ENCODE measurements at regions not wholly inside any gene's neighbourhood (a gene's known extent, or its start where the extent isn't known, plus 50 kb on each side); places are given as distances from the start of the nearest gene placed in this dataset.

GRCh38 chr2:105571445-105571987 lies 172.7 kb upstream of the FHL2 start:
- H3K27me3 ChIP-seq (ENCODE audit: control insufficient read depth, insufficient read depth, low read length) = no peaks in the 10 kb centered on the region
- ATAC-seq = no peak
- peaks cover 3% of the 10 kb centered on the region for H3K4me1 ChIP-seq (ENCODE audit: control insufficient read depth, insufficient read depth, low read length)
- Mint-ChIP-seq H3K4me3 (no peak overlapping the region), H3K27me3 (ENCODE audit: low read depth in 2 of 2) (peaks cover 20 to 22% of the 10 kb centered on the region in 2 donors), H3K9me3 (no peaks in the 10 kb centered on the region), H3K27ac (peak overlapping the region in 1 of 2 donors; percentile 23), H3K36me3 (no peaks in the 10 kb centered on the region), H3K4me1 (peaks cover 0 to 13% of the 10 kb centered on the region in 2 donors)
- intact Hi-C loops (cut with micrococcal nuclease) = no loop called here
- 50% methylated on average over 8 of the region's 9 CpGs for WGBS (ENCODE audit: insufficient coverage)
- H3K4me3 ChIP-seq (ENCODE audit: low read length) = no peak overlapping the region
- no peak for DNase-seq
- no peak overlapping the region for H3K27ac ChIP-seq (ENCODE audit: low read length)
- no peaks in the 10 kb centered on the region for H3K36me3 ChIP-seq (ENCODE audit: control insufficient read depth, insufficient read depth, low read length)
- TF ChIP-seq, protein P1, sequence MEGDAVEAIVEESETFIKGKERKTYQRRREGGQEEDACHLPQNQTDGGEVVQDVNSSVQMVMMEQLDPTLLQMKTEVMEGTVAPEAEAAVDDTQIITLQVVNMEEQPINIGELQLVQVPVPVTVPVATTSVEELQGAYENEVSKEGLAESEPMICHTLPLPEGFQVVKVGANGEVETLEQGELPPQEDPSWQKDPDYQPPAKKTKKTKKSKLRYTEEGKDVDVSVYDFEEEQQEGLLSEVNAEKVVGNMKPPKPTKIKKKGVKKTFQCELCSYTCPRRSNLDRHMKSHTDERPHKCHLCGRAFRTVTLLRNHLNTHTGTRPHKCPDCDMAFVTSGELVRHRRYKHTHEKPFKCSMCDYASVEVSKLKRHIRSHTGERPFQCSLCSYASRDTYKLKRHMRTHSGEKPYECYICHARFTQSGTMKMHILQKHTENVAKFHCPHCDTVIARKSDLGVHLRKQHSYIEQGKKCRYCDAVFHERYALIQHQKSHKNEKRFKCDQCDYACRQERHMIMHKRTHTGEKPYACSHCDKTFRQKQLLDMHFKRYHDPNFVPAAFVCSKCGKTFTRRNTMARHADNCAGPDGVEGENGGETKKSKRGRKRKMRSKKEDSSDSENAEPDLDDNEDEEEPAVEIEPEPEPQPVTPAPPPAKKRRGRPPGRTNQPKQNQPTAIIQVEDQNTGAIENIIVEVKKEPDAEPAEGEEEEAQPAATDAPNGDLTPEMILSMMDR (IDR thresholded peaks at IDR 0.05) = no peak
- no peaks in the 10 kb centered on the region for H3K9me3 ChIP-seq (ENCODE audit: control insufficient read depth, insufficient read depth, low read length)

GRCh38 chr2:105570757-105571156 lies 171.9 kb upstream of the FHL2 start:
- ATAC-seq (no peak), DNase-seq (no peak)
- peaks cover 20 to 22% of the 10 kb centered on the region in 2 donors for H3K27me3 Mint-ChIP-seq (ENCODE audit: low read depth in 2 of 2)
- WGBS (ENCODE audit: insufficient coverage) = 96% methylated on average over 2 of the region's 4 CpGs
- no peaks in the 10 kb centered on the region for H3K9me3 ChIP-seq (ENCODE audit: control insufficient read depth, insufficient read depth, low read length)
- no peaks in the 10 kb centered on the region for H3K36me3 ChIP-seq (ENCODE audit: control insufficient read depth, insufficient read depth, low read length)
- H3K4me1 ChIP-seq (ENCODE audit: control insufficient read depth, insufficient read depth, low read length) = peaks cover 3% of the 10 kb centered on the region
- no peak overlapping the region for H3K4me3 ChIP-seq (ENCODE audit: low read length)
- no peak overlapping the region for H3K27ac ChIP-seq (ENCODE audit: low read length)
- intact Hi-C loops (cut with micrococcal nuclease) = no loop called here
- H3K36me3 Mint-ChIP-seq = no peaks in the 10 kb centered on the region
- peaks cover 0 to 10% of the 10 kb centered on the region in 2 donors for H3K4me1 Mint-ChIP-seq
- no peak overlapping the region for H3K4me3 Mint-ChIP-seq
- TF ChIP-seq, protein P1 (IDR thresholded peaks at IDR 0.05) = no peak
- H3K27me3 ChIP-seq (ENCODE audit: control insufficient read depth, insufficient read depth, low read length) = no peaks in the 10 kb centered on the region
- no peaks in the 10 kb centered on the region for H3K9me3 Mint-ChIP-seq
- no peak overlapping the region for H3K27ac Mint-ChIP-seq

- H3K4me1 ChIP-seq (ENCODE audit: control insufficient read depth, insufficient read depth, low read length) = peaks cover 3% of the 10 kb centered on the region
- no peak for ATAC-seq
- no peaks in the 10 kb centered on the region for H3K36me3 ChIP-seq (ENCODE audit: control insufficient read depth, insufficient read depth, low read length)
- H3K27me3 ChIP-seq (ENCODE audit: control insufficient read depth, insufficient read depth, low read length) = no peaks in the 10 kb centered on the region
- Mint-ChIP-seq H3K4me3 (no peak overlapping the region), H3K27me3 (ENCODE audit: low read depth in 2 of 2) (peaks cover 16 to 22% of the 10 kb centered on the region in 2 donors), H3K9me3 (no peaks in the 10 kb centered on the region), H3K4me1 (peaks cover 0 to 8% of the 10 kb centered on the region in 2 donors), H3K36me3 (no peaks in the 10 kb centered on the region), H3K27ac (no peak overlapping the region)
- no peak overlapping the region for H3K27ac ChIP-seq (ENCODE audit: low read length)
- WGBS (ENCODE audit: insufficient coverage) = 96% methylated on average over 8 of the region's 8 CpGs
- TF ChIP-seq, protein P1 (IDR thresholded peaks at IDR 0.05) = no peak
- DNase-seq = no peak
- no peak overlapping the region for H3K4me3 ChIP-seq (ENCODE audit: low read length)
- intact Hi-C loops (cut with micrococcal nuclease) = no loop called here
- no peaks in the 10 kb centered on the region for H3K9me3 ChIP-seq (ENCODE audit: control insufficient read depth, insufficient read depth, low read length)
Observed at GRCh38 chr2:105570326-105570725, 171.5 kb upstream of the FHL2 start.

GRCh38 chr2:105569606-105570005 lies 170.8 kb upstream of the FHL2 start:
- H3K4me3 ChIP-seq (ENCODE audit: low read length) = no peak overlapping the region
- ATAC-seq = no peak
- Mint-ChIP-seq H3K4me3 (no peak overlapping the region), H3K9me3 (no peaks in the 10 kb centered on the region), H3K4me1 (peaks cover 0 to 5% of the 10 kb centered on the region in 2 donors), H3K27ac (no peak overlapping the region), H3K36me3 (no peaks in the 10 kb centered on the region), H3K27me3 (ENCODE audit: low read depth in 2 of 2) (peaks cover 14 to 22% of the 10 kb centered on the region in 2 donors)
- H3K27me3 ChIP-seq (ENCODE audit: control insufficient read depth, insufficient read depth, low read length) = no peaks in the 10 kb centered on the region
- H3K4me1 ChIP-seq (ENCODE audit: control insufficient read depth, insufficient read depth, low read length) = peaks cover 3% of the 10 kb centered on the region
- no peaks in the 10 kb centered on the region for H3K9me3 ChIP-seq (ENCODE audit: control insufficient read depth, insufficient read depth, low read length)
- DNase-seq = no peak
- WGBS (ENCODE audit: insufficient coverage) = 90% methylated on average over 6 of the region's 6 CpGs
- H3K36me3 ChIP-seq (ENCODE audit: control insufficient read depth, insufficient read depth, low read length) = no peaks in the 10 kb centered on the region
- TF ChIP-seq, protein P1 (IDR thresholded peaks at IDR 0.05) = no peak
- no peak overlapping the region for H3K27ac ChIP-seq (ENCODE audit: low read length)
- intact Hi-C loops (cut with micrococcal nuclease) = no loop called here
